ENCODE measurements at regions not wholly inside any gene's neighbourhood (a gene's known extent, or its start where the extent isn't known, plus 50 kb on each side); places are given as distances from the start of the nearest gene placed in this dataset.

DNA sequence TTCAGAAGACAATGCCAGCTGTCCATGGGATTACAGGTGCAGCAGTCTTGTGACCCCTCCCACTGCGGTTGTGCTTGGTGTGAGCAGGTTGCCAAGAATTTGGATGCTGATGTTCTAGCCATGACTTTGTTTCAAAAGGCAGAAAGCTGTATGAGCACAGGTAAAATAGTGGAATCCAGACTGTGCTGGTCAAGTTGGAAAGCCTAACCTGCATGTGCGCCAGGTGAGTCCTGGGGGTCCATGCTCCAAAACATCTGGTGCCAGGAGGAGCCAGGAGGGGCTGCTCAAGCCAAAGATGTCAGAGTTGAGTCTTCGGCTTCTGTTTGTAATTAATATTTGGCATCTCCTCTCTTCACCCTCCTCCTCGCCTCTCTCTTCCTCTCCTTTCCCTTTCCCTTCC, 330.1 kb downstream of the MYCN start:
- DNase-seq = no peak

DNA sequence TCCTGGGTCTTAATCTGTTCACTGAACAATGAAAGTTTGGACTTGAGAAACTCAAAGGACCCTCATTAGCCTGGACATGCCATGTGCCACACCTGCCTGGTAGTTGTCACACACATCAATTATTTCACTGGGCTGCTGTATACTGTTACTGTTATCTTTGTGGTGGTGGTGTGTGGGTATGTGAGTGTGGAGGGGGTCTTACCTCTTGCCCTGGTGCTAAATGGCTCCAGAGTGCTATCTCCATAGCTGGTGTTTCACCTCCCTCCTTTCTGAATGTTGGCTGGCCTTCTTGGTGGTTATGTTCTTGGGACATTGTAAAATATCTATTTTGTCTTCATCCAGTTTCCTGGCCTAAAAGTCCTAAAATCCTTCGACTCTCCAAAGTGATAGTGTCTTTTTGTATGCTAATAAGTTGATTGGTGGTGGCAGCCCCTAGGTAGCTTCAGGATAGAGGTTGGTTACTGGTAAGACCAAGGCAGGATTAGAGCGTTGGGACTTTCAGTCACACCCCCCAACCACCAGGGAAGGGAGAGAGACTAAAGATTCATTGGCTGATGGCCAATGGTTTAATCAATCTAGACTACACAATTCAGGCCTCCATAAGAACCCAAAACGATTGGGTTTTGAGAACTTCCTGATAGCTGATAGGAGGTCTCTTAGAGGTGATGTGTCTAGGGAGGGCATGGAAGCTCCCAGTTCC, 328.1 kb downstream of the MYCN start:
- DNase-seq = no peak

DNA sequence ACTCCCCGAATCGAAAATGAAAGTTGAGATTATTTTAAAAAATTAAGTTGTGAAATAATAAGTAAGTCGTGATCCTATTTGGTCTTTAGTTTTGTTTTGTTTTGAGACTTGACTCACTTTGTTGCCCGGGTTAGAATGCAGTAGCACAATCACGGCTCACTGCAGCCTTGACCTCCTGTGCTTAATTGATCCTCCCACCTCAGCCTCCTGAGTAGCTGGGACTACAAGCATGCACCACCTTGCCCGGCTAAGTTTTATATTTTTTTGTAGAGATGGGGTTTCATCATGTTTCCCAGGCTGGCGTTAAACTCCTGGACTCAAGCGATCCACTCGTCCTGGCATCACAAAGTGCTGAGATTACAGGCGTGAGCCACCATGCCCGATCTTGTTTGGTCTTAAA, 326.2 kb downstream of the MYCN start:
- no peak for DNase-seq

DNA sequence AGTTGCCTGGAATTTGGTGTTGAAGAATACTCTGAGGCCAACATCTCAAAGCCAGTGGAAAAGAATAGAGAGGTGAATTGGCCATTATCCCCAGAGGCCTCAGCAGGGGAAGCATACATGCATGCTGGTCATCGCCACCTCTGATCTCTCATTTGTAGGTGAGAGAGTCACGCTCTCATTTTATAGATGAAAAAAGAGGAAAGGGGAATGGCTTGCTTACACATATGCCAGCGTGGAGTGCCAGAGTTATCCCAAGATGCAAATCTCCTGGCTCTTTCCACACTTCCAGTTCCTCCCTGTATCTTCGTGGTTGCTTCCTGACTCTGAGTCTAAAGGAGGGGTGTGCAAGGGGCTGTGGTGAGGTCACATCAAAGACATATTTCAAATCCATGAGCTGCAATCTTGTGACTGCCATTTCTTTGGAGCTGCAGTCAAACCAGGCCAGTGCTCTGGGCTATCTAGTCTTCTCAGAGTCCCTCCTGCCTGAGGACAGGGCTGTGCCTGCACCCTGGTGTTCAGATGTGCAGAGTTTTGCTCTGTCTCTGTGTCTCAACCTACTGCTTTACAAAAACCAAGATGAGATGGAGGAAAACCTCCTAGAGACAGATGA, 324.7 kb downstream of the MYCN start:
- no peak for DNase-seq

DNA sequence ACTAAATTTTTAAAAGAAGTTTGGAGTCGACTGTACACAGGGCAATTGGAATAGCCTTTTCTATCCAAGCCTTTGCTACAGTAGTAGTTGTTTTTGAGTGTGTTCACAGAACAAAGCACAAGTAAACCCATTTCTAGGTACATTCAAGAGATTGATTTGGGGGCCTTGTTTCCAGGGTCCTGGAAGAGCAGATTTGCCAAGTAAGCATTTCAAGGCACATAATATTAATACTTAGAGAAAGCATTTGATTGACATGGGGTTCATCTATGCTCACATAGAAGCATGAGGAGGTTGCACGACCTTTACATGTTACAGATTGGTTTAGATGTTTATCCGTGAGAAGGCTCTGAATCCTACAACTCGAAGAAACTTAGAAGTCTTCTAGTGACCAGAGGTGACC, 324.1 kb downstream of the MYCN start:
- no peak for DNase-seq

DNA sequence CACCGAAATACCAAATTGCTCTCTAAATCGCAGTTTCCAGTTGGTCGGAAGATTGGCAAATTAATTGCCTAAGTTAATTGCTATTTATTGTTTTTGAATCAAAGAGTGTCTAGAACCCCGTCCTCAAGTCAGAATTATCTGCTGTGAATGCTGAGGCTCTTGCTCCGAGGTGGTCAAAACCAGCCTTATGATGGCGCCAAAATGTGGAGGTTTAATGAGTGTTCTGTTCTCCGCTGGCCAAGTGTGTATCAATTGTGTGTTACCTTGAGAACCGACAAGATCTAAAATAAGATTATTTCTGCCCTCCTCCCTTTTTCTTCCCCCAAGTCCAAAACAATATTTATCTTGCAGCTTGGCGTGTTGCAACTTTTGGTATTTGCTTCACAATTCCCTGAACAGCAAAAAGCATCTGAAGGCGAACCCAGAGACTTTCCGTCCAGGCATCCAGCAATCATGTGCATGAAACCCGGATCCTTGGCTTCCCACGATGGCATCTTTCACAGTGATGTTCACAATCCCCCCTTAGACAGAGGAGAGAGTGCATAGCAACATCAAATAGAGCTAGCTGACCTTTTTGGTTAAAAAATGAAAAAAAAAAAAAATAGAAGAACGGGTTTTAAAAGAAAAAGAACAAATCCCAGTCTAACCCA, 323.0 kb downstream of the MYCN start:
- DNase-seq = no peak

DNA sequence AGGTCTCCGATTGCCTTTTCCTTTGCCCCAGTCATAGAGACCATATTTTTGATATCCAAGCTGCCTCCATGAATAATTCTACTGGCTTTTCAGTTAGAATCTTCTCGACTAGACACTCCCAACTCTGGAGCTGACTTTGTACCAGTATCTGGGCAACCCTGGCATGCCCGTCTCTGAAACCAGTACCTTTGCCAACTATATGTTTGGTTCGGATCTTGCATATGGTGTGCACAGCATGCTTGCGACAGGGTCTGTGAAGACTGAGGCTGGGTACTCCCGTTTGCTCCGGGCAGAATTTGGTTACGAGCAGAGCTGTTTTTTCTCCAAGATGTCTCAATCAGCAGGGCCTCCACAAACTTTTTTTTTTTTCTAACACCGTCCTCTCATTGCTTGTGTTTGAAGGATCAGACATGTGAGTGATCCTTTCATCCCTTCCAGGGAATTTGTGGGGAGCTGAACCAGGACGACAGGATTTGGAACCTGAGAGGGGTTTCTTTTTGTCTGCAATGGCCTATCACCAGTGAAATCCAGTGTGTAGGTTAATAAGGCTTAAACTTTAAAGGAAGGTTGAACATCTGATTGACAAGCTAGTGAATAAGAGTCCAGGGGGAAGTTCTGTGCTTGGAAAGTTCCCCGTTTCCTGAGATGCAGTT, 322.3 kb downstream of the MYCN start:
- no peak for DNase-seq

DNA sequence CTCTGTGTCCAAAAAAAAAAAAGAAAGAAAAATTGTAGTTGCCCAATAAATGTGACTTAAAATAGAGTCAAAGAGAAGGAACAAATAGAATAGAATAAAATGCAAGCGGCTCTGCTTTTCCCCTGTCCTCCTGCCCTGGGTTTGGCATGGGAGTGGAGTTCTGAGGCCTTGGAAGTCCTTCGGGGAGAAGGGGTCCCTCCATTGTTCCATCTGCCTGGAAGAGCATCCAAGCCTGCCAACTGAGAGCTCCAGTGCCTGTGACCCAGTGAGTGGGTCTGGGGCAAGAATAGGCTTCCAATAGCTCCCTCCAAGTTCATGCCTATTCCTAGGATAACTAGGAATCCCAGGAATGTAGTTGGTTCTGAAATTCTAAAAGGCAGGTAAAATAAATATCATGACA, 321.4 kb downstream of the MYCN start:
- DNase-seq = no peak

DNA sequence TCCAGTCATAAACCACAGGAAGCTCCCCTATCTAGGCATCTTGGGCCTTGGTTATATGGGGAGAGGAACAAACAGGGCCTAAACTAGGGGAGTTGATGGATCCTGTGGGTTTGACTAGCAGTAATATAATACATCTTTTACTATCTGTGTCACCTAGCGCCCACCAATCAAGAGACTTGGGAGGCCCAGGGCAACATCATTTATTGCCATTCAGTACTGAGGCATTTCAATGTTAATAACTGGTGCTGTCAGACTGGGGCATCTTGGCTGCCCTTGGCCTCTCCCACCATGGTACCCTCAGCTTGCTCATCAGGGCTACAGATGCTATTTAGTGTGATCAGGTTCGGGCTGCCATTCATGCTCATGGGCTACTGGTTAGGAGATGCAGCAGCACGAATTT, 320.7 kb downstream of the MYCN start:
- no peak for DNase-seq

DNA sequence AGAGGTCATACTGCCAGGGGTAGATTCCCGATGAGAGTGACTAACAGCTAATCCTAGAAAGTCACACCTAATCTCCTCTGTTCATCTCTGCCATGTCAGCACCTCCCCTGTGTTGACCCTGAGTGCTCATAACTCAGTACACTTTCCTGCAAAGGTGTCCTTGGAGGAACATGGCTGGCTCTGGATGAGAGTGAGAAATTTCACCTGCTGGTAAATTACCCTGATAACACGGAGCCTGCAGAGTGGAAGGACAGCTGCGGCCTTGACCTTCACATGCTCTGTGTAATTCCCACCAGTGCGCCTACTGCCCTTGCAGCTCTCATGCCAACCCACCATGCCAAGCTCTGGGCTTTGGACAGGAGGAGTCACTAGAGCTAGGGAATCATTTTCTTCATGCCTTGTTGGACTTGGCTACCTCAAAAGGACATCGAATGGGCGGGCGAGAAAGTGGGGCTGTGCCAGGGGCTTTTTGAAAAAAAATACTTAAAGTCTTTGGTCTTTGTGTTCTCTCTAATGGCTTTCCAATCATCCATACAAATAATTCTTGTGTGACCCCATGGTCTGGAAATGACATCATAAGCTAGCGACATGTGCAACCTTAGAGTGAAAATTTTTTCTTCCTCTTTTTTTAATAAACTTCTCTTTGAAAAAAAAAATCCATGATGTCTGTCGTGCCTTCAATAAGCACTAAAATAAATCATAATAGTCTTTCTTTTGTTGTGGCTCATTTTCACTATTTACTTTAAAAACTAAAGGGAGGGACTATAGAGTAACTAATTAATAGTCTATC, 319.9 kb downstream of the MYCN start:
- DNase-seq = no peak

DNA sequence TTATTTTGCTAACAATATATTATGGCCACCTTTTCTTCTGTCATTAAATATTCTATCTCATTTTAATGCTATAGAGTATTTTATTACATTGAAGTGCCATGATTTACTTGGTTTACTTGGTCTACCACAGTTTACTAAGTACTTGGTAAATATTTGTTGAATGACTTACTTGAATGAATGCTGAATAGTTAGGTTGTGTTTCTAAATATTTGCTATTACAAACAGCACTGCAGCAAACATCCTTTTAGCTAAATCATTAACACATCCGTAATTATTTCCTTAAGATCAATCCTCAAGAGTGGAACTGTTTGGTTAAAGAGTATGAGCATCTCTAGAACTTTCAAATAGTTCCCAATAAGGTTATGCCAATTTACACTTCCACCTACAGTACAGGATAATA, 318.7 kb downstream of the MYCN start:
- DNase-seq = no peak

DNA sequence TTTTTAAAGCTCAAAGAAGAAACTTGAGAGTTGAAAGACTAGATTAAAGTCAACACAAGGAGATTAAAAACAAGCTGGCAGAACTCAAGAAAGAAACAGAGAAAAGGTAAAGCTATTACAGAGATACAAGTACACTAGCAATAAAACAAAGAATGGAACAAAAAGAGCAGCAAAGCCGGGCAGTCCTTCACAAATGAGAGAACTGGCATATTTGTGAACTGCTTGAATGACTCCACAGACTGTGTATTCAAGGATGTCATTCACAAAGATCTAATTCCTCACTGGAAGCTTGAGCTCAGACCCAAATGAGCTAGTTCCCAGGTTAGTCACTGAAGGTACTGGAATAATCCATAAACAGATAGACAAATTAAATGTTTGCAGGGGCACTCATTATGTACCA, 318.0 kb downstream of the MYCN start:
- DNase-seq = no peak

DNA sequence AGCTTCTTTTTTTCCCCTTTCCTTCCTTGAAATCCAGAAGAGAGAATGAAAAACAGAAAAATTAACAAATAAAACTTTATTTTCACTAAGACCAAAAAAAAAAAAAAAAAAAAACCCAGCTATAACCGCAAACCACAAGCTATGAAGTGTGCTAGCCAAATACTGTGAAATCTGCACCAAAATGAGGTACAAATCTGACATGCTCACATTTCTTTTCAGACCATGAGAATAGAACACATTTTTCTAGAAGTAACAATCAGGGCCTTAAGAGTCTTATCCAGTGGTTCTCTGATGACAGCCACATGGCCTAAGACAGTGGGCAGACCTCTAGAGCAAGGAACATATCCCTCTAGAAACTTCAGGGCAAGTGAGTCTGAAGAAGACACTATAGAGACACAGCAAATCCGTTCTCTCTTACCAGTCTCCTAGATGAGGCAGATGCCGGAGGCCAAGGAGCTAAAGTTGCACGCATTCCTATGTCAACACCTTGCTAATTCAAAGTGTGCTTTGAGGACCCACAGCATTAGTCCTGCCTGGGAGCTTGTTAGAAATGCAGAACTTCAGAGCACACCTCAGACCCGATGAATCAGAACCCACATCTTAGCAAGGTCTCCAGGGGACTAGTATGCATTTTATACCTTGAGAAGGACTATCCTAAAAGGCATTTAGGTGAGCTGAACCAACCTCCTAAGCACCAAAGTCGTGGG, 317.1 kb downstream of the MYCN start:
- DNase-seq = no peak

DNA sequence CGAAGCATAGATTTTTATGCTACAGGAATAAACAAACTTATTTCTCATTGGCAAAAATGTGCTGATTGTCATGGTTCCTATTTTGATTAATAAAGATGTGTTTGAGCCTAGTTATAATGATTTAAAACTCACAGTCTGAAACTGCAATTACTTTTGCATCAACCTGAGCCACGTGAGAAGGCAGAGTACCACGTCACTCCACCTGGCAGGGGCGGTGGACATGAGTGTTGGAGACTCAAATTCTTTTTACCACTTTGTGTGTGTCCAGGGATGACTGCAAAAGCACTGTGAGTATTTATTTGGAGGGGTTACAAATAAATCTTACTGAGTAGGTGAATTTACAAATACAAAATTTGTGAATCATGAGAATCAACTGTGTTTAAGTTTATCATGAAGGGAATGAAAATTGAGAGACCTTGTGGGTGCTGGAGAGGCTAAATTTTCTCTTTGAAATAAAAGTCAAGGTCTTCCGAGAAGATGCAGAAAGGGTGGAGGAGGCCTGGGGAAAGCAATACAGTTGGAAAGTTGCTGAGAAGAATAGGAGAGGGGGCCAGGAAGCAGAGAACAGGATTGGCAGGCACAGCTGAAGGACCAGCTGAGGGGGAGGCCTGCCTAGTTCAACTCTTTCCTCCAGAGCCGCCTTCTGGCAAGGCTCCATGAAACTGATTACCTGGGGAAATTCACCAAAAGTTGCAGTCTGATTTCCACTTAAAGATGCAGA, 316.4 kb downstream of the MYCN start:
- no peak for DNase-seq

DNA sequence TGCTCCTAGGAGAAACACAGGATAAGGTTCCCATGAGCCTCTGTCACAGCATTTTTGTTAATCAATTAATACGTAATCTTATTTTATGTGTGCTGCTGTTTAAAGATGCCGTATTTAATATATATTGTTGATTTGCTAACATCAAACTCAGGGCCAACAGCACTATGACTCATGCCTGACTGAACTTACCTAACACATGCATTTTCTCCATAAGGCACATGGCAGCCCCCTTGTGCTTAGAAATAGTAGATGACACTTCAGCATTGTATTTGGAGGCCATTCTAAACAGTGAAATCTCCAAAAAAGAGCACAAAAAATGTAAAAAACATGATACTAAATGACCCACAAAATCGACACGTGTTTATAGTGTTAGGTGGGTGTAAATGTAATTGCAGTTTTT, 314.8 kb downstream of the MYCN start:
- no peak for DNase-seq

DNA sequence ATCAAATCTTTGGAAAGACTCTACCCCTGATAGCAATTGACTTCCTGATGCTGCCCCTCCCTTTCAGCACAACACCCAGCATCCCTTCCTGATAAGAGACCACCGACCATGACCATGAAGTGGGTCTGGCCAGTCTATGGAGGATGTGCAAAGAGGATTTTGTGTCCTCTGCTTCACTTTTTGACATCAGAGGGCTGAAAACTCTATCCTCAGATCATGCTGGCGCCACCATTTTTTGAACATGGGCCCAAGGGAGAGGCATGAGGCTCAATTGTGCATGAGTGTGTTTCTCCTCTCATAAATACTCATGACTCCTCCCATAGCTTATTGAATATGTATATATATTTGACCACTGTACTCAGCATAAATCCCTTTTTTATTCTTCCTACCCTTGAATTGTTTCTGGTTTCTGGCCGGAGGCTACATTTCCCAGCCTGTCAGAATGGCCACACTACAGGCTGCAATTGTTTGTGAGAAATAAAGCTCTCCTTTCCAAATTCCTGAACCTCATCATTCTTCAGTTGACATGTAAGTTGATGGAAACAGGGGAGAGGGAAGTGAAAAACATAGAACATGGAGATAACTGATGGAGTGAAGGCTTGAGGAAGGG, 314.1 kb downstream of the MYCN start:
- DNase-seq = no peak

DNA sequence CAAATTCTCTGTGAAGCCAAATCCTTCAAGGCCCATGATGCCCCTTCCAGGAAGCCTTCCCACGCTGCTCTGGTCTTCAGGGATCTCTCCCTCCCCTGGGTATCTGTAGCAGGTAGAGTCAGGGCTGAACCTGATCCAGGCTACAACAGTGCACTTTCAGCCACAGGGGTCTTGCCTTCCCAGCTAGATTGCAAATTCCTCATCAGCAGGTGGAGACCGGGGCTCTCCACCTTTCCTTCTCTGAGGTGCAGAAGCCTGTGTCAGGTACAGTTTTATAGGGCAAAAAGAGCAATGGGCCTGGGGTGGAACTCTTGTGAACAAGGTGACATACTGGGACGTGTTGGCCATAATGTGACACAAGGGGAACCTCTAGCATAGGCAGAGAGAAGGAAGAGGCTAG, 312.9 kb downstream of the MYCN start:
- no peak for DNase-seq

DNA sequence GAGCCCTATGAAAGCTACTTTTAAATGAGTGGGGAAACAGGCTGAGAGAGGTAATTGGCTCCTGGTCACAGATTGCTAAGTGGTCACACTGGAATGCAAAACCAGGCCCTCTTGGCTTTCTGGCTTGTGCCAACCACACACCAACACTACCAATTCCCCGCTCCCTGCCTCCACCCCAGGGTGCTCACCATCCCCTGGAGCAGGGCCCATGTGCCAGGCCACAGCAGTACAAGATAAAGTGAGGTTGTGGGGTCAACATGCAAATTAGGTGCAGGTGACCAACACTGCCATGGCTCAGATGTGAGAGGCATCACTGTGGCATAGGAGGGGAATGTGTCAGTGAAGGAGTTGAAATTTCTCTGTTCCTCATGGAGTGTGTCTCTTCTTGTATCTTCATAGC, 312.5 kb downstream of the MYCN start:
- no peak for DNase-seq

DNA sequence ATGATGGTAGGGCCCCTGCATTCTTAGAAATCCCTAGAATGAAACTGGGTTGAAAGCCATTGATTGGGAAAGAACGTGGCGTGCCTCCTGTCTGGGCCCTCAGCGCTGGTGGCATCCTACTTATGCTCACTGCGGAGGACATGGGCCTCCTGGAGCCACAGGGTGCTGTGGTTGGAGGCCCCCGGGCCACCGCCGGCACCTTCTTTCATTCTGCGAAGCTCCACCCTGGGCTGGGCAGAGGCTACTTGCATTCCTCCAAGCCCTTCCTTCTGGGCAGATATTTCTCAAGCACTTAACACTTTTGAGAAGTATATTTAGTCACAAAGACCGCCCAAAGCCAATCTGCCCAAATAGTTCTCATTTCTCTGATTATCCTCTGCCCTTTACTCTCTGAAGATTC, 311.9 kb downstream of the MYCN start:
- DNase-seq = no peak

DNA sequence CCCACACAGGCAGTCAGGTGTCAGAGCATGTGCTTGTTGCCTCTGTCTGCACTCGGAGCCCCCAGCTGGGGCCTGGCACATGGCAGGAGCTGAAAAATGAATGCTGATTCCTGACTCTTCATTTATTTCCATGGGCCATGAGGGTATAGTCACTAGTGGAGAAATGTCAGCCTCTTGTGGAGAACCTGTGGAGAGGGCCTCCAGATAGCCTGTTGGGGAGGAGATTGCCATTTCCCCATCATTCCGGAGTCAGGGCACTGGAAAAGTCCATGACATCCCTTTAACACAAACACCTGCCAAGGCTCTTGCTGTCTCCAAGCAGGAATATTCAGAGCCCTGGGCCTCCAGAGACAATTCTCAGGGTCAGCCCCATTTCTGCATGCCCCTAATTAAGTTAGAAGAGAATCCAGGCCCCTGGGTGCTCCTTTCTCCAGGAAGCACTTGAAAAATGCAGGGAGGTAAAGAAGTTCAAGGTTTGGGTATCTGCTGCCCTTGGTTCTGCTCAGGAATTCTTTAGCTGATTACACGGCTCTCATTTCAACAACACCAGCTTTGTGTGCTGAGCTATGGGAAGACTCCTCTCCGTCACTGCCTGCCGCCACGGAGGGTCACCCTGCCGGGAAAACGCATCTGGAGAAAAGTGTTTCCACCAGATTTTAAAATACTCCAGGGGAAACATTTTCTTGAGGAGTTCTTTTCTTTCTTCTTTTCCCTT, 311.3 kb downstream of the MYCN start:
- DNase-seq = no peak

DNA sequence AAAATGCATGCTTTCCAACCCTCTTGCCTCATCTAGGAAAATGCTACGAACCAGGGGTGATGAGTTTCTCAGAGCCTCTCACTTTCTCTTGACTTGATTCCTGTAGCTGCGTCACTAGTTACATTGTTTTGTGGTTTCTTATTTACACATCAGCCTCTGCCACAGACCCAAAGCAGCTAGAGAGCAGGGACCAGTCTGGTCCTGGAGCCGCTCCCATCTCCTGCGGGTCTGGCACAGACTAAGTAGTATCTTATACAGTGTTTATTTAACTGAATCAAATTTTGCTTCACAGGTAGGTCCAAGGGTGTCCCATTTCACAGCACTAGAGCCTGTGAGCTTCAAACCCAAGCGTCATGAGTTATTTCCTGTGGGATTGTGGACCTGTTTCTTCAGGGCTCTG, 310.5 kb downstream of the MYCN start:
- DNase-seq = no peak

Data from midbrain (tissue), 1 donor.